ENCODE measurements at regions not wholly inside any gene's neighbourhood (a gene's known extent, or its start where the extent isn't known, plus 50 kb on each side); places are given as distances from the start of the nearest gene placed in this dataset.
A peak's percentile ranks its signal among the peaks of the same experiment; 100 is the strongest.
"Not testable (repeated sequence)": the region's sequence is repeated elsewhere in the genome, so short reads cannot be mapped to it uniquely, and the experiment has no call there.

DNA sequence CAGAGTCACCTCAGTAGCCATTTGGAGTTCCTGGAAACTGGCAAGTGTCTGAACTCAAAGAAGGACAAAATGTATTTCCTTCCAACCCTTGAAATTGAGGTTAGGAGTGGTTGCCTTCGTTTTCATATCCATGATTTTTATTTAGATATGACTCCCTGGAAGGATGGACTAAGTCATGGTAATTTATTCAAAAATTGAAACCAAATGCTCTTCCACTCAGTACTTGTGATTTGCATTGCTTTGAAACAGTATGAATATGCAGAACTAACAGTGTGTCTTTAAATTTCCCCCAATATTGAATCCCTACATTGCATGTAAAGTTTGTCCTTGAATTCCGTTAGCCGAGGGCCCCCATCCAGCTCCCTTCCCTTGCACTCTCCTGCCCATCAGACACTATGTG, 112.1 kb upstream of the DNAH14 start:
- no peak for DNase-seq (ENCODE audit: low read depth)
- TF ChIP-seq CTCF (IDR thresholded peaks at IDR 0.05; ENCODE audit: control insufficient read depth, insufficient read depth, low read depth, low read length, missing control alignments): no peak
- H3K4me3 ChIP-seq (ENCODE audit: control insufficient read depth, low read depth, low read length): no peak overlapping the region

DNA sequence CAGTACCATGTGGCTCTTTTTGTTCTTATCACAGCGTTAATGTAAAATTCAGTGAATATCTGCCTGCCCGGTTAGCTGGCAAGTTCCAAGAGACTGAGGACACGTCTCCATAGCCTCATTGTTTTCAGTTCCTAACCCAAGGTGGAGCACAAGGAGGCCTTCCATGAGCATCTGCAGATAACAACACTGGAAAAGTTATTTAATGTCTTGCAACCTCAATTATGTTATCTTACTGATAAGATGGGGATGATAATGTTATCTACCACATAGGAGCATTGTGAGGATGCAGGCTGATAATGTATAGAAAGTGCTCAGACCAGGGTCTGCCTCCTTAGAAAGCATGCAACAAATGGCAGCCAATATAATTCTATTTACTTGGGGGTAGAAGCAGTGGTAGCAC, 109.6 kb upstream of the DNAH14 start:
- no peak for TF ChIP-seq CTCF (IDR thresholded peaks at IDR 0.05; ENCODE audit: control insufficient read depth, insufficient read depth, low read depth, low read length, missing control alignments)
- H3K4me3 ChIP-seq (ENCODE audit: control insufficient read depth, low read depth, low read length): no peak overlapping the region
- no peak for DNase-seq (ENCODE audit: low read depth)

DNA sequence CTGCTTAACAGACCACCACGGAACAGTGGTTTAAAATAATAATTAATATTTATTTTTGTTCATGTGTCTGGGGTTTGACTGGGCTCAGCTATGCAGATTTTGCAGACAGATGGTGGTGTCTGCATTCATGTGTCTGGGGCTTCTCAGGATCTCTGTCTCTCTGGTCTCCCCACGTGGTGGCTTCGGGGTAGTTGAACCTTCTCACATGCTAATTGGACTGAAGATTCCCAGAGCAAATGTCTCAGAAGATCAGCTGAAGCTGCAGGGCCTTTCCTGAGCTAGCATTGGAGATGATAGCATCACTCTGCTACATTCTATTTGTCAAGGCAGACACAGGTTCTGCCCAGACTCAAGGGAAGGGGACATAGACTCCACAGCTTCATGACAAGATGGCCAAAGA, 109.1 kb upstream of the DNAH14 start:
- no peak for TF ChIP-seq CTCF (IDR thresholded peaks at IDR 0.05; ENCODE audit: control insufficient read depth, insufficient read depth, low read depth, low read length, missing control alignments)
- DNase-seq (ENCODE audit: low read depth): no peak

DNA sequence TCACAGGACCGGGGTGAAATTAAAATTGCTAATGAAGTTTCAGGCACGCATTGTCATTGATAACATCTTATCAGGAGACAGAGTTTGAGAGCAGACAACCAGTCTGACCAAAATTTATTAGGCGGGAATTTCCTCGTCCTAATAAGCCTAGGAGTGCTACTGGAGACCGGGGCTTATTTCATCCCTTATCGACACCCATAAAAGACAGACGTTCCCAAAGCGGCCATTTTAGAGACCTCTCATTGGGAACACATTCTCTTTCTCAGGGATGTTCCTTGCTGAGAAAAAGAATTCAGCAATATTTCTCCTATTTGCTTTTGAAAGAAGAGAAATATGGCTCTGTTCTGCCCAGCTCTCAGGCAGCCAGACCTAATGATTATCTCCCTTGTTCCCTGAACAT, 107.7 kb upstream of the DNAH14 start:
- not testable (repeated sequence) for DNase-seq (ENCODE audit: low read depth); H3K4me3 ChIP-seq (ENCODE audit: control insufficient read depth, low read depth, low read length)

More for the DNA sequence above, 109.1 kb upstream of the DNAH14 start:
- no peak overlapping the region for H3K4me3 ChIP-seq (ENCODE audit: control insufficient read depth, low read depth, low read length)

DNA sequence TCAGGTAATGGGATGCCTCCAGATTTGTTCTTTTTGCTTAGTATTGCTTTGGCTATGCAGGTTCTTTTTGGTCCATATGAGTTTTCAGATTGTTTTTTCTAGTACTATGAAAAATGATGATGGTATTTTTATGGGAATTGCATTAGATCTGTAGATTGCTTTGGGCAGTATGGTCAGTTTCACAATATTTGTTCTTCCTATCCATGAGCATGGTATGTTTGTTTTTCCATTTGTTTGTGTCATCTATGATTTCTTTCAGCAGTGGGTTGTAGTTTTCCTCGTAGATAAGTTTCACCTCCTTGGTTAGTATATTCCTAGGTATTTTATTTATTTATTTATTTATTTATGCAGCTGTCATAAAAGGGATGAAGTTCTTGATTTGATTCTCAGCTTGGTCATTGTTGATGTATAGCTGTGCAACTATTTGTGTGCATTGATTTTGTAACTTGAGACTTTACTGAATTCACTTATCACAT, 103.9 kb upstream of the DNAH14 start:
- DNase-seq (ENCODE audit: low read depth): no peak
- no peak overlapping the region for H3K4me3 ChIP-seq (ENCODE audit: control insufficient read depth, low read depth, low read length)
- TF ChIP-seq CTCF (IDR thresholded peaks at IDR 0.05; ENCODE audit: control insufficient read depth, insufficient read depth, low read depth, low read length, missing control alignments): no peak

- TF ChIP-seq CTCF (IDR thresholded peaks at IDR 0.05; ENCODE audit: control insufficient read depth, insufficient read depth, low read depth, low read length, missing control alignments): no peak
- no peak overlapping the region for H3K4me3 ChIP-seq (ENCODE audit: control insufficient read depth, low read depth, low read length)
- DNase-seq (ENCODE audit: low read depth): peak; percentile 27
Observed at GRCh38 chr1:224828691-224829090, 100.8 kb upstream of the DNAH14 start.

DNA sequence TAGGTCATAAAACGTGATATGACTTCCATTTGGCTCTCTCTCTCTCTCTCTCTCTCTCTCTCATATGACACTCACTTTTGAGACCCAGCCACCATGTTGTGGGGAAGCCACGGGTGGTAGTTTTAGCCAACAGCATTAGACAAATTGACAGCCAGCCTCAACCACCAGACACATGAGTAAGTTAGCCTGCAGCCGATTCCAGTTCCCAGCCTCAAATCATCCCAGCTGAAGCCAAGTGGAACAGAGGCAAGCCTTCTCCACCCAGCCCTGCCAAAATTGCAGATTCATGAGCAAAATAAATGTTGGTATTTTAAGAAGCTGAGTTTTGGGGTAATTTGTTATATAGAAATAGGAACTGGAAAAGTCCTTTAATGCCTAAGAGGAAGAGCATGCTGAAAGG, 98.0 kb upstream of the DNAH14 start:
- TF ChIP-seq CTCF (IDR thresholded peaks at IDR 0.05; ENCODE audit: control insufficient read depth, insufficient read depth, low read depth, low read length, missing control alignments): no peak
- DNase-seq (ENCODE audit: low read depth): no peak
- H3K4me3 ChIP-seq (ENCODE audit: control insufficient read depth, low read depth, low read length): no peak overlapping the region

- not testable (repeated sequence) for H3K4me3 ChIP-seq (ENCODE audit: control insufficient read depth, low read depth, low read length); DNase-seq (ENCODE audit: low read depth)
Observed at GRCh38 chr1:224839648-224840300, 89.7 kb upstream of the DNAH14 start.

GRCh38 chr1:224841803-224842202, 87.7 kb upstream of the DNAH14 start:
- not testable (repeated sequence) for DNase-seq (ENCODE audit: low read depth)

More at GRCh38 chr1:224841803-224842202, 87.7 kb upstream of the DNAH14 start:
- H3K4me3 ChIP-seq (ENCODE audit: control insufficient read depth, low read depth, low read length): not testable (repeated sequence)

Data from AG09309 (cell line).